GM04504 (cell line): ENCODE measurements at regions not wholly inside any gene's neighbourhood (a gene's known extent, or its start where the extent isn't known, plus 50 kb on each side); places are given as distances from the start of the nearest gene placed in this dataset.
A peak's percentile ranks its signal among the peaks of the same experiment; 100 is the strongest.

Experiments
- DNase-seq: peaks from one replicate; pipeline ENCODE4 v3.0.0-alpha.2; 2012; ENCODE audit warnings: low read depth

- DNase-seq, result no peak
These were observed 53.1 kb upstream of the TRIM67 start for GRCh38 chr1:231108516-231109302.

- no peak for DNase-seq
These were observed 54.1 kb upstream of the TRIM67 start for GRCh38 chr1:231107600-231108326.

- DNase-seq, result no peak
These were observed 54.7 kb upstream of the TRIM67 start for GRCh38 chr1:231107151-231107550.

GRCh38 chr1:231106347-231106746 is 55.5 kb upstream of the TRIM67 start:
- peak; percentile 8 for DNase-seq

- no peak for DNase-seq
These were observed 56.9 kb upstream of the TRIM67 start for GRCh38 chr1:231104917-231105316.

- DNase-seq, result no peak
These were observed 57.9 kb upstream of the TRIM67 start for GRCh38 chr1:231103961-231104360.

- DNase-seq, result no peak
These were observed 60.1 kb upstream of the FAM89A start for GRCh38 chr1:231099996-231100767.

- DNase-seq, result no peak
These were observed 59.3 kb upstream of the FAM89A start for GRCh38 chr1:231099311-231099710.

- no peak for DNase-seq
These were observed 55.5 kb upstream of the FAM89A start for GRCh38 chr1:231095595-231095994.

- no peak for DNase-seq
These were observed 54.4 kb upstream of the FAM89A start for GRCh38 chr1:231094421-231094820.

GRCh38 chr1:231093156-231093922 is 53.3 kb upstream of the FAM89A start:
- no peak for DNase-seq

GRCh38 chr1:231092380-231092779 is 52.3 kb upstream of the FAM89A start:
- DNase-seq, result no peak

- DNase-seq, result no peak
These were observed 51.8 kb upstream of the FAM89A start for GRCh38 chr1:231091831-231092301.

- no peak for DNase-seq
These were observed 51.4 kb upstream of the FAM89A start for GRCh38 chr1:231091415-231091814.
